NCI-H2107 treated with DMSO at 0.1 percent for 48 hours (cell line): ENCODE measurements at regions not wholly inside any gene's neighbourhood (a gene's known extent, or its start where the extent isn't known, plus 50 kb on each side); places are given as distances from the start of the nearest gene placed in this dataset.
"Not testable (repeated sequence)": the region's sequence is repeated elsewhere in the genome, so short reads cannot be mapped to it uniquely, and the experiment has no call there.

Experiments
- DNase-seq: peaks from one replicate; lab custom pipeline; 2025; ENCODE audit not compliant: unreplicated experiment; lab: John Stamatoyannopoulos, UW

DNA sequence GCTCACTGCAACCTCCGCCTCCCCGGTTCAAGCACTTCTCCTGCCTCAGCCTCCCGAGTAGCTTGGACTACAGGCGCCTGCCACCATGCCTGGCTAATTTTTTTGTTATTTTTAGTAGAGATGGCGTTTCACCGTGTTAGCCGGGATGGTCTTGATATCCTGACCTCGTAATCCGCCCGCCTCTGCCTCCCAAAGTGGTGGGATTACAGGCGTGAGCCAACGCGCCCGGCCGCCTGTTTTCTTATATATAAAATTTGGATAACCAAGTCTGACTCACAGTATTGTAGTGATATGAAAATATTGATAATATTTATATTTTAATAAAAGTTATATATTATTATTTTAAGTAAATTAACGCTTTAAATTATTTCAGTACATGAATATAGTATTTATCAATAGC is 1821.7 kb downstream of the BRINP3 start:
- not testable (repeated sequence) for DNase-seq

DNA sequence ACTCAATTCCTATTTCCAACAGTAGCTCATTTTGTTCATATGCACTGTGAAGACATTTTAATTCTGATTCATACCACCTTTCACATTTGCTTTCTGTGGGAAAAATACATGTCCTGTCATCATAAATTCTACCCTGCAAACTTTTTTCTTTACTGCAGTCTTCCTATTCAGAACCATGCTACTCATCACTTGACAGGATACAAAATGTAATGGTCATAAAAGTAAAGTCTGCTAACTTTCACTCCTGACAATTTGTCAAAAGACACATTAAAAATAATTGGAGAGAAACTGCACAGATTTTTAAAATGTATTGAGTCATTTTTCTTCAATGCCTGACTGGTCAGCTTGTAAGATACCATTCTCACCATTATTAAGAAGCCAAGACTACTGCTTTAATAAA is 1817.1 kb downstream of the BRINP3 start:
- DNase-seq = no peak

DNA sequence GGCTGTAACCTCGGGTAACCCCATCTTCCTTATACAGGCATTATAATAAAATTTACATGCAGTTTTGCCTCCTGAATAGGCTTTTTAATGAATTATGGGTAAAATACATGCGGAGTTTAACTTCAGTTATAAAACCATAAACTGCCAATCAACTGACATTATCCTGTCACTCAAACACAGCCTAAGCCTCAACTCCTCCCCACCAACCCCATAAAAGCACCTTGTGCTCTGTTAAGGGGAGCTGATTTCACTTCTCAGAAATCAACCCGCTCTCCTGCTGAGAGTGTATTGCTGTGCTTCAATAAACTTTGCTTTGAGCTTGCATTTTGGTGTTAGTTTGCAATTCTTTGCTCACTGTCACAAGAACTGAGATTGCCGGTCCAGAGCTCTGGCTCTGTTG is 1812.2 kb downstream of the BRINP3 start:
- no peak for DNase-seq

DNA sequence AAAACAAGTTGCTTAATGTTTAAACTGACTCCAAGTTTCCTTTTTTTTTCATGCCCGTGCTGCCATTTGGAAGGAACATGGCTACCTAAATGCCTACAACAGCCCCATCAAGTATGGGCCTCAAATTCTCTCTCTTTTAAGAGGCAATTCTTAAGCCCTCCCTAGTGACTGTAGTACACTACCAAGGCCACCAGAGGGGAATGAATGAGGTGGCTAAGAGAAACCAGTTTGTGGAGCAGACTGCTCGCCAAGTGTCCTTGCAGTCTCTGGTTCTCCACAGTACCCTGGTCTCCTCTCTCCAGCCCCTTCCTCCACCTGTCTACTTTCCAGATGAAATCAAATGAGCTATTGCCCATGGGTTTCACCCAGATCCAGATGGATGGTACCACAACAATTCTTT is 1809.6 kb downstream of the BRINP3 start:
- no peak for DNase-seq

DNA sequence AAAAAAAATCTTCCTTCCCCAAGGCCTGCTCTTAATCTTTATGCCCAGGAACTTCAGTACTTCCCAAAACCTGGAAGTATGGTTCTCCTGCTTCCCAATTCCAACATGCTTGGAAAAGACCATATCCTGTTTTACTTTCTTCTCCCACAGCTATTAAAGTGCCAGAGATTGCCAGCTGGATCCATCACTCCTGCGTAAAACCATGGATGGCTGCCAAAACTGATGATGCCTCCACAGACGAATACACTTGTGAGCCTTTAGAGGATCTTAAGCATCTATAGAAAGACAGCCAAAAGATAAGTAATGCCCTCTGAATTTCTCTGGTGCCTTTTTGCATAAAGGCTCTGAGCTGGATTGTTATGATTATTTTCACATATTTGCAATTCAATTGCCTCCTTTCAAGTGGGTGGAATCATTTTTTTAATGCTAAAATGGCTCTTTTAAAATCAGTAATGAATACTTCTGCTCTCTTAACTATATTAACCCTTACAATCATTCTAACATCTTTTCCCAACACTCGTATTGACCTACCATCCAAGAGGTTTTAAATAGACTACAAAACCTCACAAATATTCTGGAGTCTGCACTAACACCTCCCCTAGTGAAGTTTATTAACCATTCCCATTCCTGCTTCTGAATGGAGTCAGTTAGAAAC is 1807.8 kb downstream of the BRINP3 start:
- peak; percentile 43 for DNase-seq

DNA sequence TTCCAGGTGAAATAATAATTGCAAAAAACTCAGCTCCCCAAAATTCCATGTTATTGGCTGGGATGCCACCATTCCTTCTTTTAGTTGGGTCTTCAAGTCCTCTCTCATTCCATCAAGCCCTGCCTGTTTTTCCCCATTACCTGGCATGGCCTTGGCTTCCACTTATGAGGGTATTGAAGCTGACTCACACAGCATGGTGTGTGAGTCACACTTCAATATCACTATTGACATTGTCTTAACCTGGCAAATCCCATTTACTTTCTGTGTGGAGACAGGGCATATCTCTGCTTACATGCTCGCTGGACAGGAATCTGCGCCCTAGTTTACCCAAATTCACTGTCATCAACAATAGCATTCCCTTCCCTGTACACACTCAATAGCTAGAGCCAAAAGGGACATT is 1806.8 kb downstream of the BRINP3 start:
- DNase-seq = no peak

DNA sequence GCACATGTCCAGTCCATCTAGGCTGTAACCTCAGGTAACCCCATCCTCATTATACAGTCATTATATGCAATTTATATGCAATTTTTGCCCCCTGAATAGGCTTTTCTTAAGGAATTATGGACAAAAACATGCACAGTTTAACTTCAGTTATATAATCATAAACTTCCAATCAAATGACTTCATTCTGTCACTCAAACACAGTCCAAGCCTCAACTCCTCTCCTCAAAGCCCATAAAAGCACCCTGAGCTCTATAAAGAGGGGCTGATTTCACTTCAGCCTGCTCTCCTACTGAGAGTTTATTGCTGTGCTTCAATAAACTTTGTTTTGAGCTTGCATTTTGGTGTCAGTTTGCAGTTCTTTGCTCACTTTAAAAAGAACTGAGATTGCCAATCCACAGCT is 1805.5 kb downstream of the BRINP3 start:
- no peak for DNase-seq

DNA sequence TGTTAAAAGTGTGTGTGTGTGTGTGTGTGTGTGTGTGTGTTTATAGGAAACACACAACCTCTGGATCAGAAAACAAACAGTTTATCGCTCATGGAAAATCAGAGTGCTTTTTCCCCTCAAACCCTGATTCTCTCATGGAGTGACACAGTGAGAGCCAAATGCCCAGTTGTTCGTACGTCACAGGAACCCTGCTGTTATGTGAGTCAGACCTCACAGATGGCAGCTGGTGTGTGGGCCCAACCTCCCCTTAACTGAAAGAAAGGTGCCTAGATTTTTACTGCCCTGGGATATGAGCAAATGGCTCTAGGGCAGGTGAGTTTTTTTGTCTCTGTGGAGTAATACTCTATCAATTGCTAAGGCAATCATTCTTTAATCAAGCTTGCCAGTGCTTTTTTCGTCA is 1788.1 kb downstream of the BRINP3 start:
- no peak for DNase-seq

DNA sequence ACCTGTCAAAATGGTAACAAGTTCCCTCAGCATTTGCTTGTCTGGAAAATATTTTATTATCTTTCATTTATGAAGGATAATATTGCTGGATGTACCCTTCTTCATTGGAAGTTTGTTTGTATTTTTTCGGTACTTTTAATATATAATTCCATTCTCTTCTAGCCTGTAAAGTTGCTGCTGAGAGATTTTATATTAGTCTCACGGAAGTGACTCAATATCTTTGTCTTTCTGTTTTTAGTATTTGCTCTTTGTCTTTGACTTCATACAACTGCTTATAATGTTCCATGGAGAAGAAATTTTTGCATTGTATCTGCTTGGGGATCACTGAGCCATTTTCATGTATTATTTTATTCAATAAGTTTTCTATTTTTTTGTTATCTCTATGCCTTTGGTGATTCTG is 1777.5 kb downstream of the BRINP3 start:
- DNase-seq = no peak

DNA sequence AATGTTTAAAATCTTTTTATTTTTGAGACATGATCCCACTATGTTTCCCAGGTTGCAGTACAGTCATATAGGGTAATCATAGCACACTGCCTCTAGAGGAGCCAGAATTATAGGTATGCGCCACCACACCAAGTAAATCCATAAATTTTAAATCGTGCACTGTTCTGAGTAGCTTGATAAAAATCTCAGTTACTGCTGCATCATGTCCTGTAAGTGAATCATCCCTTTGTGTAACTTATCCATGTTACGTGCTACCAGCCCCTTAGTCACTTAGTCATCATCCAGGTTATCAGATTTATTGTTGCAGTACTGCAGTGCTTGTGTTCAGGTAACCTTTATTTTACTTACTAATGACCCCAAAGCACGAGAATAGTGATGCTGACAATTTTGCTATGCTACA is 1770.9 kb downstream of the BRINP3 start:
- DNase-seq = no peak

DNA sequence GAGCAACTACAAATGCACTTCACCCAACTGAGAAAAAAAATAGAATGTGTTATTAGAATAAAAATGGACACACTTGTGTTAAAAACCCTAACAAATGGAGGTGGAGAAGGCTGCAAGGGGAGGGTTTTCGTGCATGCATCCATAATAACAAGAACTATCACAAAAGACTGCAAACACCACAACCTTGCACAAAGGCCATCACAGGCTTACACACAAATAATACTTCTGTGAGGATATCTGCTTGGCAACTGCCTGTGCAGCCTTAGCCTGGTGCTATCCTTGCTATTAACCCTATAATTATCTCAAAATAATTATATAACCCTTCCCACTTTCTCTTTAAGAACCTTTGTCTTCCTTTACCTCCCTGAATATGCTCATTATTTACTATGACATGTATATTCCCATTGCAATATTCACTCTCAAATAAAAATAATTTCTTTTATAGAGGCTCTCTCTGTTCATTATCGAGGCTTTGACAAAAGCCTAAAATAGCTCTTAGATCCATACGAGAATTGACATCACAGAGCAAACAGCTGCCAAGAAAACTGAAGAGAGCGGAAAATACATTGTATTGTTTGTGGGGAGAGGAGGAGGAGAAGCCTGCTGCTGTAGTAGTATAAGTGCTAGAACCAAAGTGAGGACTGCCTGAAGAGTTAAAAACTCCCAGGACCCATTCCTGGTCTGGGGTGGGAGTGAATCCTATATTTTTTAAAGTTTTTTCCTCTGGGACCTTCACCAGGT is 1768.7 kb downstream of the BRINP3 start:
- peak; percentile 74 for DNase-seq

DNA sequence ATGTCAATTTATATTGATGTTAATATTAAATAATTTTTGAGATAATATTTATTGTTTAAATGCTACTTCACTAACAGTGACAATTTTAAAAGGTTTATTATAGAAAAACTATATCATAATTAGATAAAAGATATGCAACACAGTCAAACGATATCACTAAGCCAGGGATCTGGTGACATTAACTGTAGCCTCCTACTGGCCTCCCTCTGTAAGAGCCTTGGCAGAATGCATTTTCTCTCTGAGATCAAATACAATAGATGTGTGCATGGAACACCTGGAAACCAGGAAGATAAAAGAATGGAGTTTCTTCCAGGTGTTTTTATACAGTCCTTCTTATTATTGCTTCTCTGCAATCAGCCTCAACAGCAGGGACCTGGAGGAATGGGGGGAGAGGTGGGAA is 1762.1 kb downstream of the BRINP3 start:
- DNase-seq = peak; percentile 20

DNA sequence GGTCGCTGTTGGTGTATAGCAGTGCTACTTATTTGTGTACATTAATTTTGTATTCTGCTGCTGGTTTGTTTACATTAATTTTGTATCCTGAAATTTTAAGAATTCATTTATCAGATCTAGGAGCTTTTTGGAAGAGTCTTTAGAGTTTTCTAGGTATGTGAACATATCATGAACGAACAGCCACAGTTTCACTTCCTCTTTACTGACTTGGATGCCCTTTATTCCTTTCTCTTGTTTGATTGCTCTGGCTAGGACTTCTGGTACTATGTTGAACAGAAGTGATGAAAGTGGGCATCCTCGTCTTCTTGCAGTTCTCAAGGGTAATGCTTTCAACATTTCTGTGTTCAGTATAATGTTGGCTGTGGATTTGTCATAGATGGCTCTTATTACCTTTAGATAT is 1757.9 kb downstream of the BRINP3 start:
- DNase-seq = no peak

DNA sequence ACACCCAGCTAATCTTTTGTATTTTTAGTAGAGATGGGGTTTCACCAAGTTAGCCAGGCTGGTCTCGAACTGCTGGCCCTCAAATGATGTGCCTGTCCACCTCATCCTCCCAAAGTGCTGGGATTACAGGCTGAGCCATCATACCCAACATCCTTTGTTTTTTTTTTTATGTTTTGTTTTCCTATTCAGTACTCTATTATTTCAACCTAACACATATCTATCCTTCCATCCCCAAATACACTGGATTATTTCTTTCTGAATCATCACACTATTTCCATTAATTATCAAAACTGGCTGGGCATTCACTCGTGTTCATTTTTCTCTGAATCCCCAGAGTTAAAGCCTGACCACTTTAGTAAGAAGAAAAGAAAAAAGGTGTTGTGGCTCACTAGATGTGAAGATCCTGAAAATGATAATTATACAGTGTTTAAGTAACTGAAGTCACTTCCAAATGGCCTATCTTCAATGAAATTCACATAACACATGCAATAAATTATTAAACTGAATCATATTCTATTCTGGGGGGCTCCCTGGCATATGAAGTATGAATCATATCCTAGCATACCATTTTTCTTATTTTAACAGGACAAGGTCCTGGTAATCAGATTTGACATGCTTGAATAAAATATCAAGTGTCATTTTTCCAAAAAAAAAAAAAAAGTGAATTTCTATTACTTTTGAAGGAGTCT is 1754.2 kb downstream of the BRINP3 start:
- DNase-seq = no peak

DNA sequence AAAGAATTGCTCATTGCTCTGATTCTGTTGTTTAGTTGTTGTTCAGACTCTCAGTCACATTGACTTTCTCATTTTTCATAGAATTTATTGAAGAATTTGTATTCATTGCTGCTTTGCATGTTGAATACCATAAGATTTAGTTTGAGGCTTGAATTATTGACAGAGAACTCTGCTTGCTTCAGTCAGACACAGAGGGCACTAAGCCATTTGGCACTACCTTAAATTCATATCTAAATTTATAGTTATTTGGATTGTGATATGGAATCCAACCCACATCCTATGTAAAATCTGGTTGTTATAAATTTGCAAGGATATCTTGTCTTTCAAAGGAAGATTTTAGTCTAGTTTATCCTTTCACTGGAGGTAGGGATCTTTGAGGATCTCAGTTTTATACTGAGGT is 1748.6 kb downstream of the BRINP3 start:
- no peak for DNase-seq

DNA sequence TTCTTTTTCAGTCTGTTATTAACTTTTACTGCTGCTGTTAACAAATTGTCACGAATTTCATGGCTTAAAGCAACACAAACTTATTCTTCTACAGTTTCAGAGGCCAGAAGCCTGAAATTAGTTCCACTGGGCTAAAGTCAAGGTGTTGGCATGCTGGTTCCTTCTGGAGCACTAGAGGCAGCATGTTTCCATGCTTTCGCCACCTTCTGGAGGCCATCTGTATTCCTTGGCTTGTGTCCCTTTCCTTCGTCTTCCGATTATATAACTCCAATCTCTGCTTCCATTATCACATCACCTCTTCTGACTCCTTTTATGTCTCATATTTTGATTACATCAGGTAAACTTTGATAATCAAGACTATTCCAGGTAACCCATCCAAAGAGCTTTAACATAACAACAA is 1742.1 kb downstream of the BRINP3 start:
- no peak for DNase-seq

DNA sequence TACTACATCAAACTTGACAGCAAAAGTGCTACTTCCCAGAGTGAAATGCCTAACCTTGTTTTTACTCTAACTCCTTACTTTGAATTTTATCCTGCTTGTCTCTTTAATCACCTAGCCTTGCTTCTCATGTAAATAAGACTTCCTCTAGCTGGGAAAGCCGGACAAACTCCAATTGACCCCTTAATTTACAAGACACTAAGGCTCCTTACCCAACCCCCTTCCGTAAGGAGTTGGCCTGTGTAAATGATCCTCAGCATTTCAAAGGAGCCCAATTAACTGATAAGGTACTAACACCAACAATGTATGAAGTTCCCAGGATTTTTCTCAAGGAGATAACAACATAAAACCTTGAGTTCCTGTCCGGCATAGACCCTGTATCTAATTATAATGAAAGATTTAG is 1728.4 kb downstream of the BRINP3 start:
- DNase-seq = not testable (repeated sequence)

DNA sequence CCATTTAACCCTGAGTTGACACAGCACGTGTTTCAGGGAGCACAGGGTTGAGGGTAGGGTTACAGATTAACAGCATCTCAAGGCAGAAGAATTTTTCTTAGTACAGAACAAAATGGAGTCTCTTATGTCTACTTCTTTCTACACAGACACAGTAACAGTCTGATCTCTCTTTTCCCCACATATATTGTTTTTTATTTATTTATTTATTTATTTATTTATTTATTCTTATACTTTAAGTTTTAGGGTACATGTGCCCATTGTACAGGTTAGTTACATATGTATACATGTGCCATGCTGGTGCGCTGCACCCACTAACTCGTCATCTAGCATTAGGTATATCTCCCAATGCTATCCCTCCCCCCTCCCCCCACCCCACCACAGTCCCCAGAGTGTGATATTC is 1725.6 kb downstream of the BRINP3 start:
- DNase-seq = not testable (repeated sequence)

DNA sequence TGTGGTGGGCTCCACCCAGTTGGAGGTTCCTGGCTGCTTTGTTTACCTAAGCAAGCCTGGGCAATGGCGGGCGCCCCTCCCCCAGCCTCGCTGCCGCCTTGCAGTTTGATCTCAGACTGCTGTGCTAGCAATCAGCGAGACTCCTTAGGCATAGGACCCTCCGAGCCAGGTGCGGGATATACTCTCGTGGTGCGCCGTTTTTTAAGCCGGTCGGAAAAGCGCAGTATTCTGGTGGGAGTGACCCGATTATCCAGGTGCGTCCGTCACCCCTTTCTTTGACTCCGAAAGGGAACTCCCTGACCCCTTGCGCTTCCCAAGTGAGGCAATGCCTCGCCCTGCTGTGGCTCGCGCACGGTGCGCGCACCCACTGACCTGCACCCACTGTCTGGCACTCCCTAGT is 1719.9 kb downstream of the BRINP3 start:
- not testable (repeated sequence) for DNase-seq

DNA sequence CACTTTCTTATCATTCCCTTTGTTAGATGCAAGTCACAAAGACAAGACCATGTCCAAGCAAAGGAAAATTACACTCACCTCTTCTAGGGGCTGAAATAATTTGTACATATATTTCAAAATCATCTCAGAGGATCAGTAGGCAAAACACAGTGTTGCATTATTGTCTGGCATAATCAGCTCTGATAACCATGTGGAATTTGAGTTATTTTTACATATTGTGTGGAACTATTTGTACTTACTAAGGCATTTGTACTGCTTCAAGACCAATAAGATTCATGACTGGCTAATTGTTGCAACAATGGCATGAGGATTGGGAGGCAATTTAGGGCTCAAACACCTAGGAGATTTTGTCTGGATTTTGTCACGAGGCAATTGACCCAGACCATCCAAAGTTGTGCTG is 1716.4 kb downstream of the BRINP3 start:
- no peak for DNase-seq

DNA sequence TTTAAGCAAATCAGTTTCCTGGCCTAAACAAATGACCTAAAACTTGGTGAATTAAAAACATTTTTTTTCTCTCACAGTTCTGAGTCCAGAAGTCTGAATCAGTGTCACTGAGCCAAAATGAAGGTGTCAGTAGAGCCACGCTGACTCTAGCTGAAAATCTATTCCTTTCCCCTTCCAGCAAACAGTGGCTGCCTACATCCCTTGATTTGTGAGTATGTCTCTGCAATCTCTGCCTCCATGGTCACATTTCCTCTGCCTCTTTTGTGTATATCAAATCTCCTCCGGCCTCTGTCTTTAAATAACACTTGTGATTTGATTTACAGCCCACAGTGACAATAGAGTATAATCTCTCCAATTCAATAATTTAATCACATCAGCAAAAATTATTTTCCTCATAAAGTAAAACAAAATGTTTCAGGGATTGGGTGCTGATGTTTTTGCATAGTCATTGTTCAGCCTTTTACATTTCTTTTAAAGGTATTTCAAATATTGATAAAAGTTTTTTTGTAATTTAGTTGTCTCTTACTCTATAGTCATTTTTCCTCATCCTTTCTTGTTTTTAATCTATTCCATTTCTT is 1715.4 kb downstream of the BRINP3 start:
- no peak for DNase-seq

DNA sequence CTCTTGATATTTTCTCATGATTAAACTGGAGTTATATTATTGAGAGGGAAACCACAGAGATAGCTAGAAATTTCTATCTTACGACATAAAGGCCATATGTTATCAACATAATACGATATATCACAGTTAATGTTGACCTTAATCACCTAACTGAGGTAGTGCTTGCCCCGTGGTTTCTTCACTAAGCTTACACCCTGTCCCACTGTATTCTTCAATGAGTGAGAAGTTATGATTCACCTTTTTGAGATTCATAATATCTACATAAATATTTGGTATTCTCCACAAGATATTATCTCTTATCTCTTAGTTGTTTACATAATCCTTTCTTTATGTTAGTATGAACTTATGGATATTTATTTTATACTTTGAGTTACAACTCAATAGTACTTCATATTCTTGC is 1714.1 kb downstream of the BRINP3 start:
- no peak for DNase-seq
